ENCODE measurements at regions not wholly inside any gene's neighbourhood (a gene's known extent, or its start where the extent isn't known, plus 50 kb on each side); places are given as distances from the start of the nearest gene placed in this dataset.
"Not testable (repeated sequence)": the region's sequence is repeated elsewhere in the genome, so short reads cannot be mapped to it uniquely, and the experiment has no call there.

DNA sequence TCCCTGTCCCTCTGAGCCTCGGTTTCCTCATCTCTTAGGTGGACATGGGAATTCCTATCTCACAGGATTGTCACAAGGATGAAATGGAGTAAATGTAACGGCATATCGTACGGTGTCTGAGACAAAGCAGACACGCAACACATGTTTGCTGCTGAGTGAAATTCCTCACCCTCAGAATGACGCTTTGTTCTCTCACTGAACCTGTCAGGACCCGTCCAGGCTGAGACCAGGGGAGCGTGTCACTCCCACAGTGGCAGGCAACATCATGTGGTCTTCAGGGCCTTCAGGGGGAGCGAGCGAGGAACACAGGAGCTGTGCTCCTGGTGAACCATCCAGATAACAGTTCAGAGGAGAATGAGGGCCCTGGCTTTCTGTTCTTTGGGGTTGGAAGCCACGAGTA, 74.2 kb downstream of the TOMM20 start:
- Histone ChIP-seq H3K27me3 (ENCODE audit: insufficient read depth, poor library complexity, severe bottlenecking) (no peaks in the 10 kb centered on the region), H3K9me3 (ENCODE audit: severe bottlenecking) (no peaks in the 10 kb centered on the region), H3K36me3 (ENCODE audit: low read depth) (no peaks in the 10 kb centered on the region), H3K4me3 (ENCODE audit: severe bottlenecking) (no peak overlapping the region), H3K4me1 (ENCODE audit: insufficient read depth, poor library complexity, severe bottlenecking) (no peaks in the 10 kb centered on the region), H3K27ac (ENCODE audit: poor library complexity, severe bottlenecking) (no peak overlapping the region)
- DNase-seq (ENCODE audit: low spot score) (no peak), ATAC-seq (ENCODE audit: low read depth) (no peak)
- TF ChIP-seq, protein P1, sequence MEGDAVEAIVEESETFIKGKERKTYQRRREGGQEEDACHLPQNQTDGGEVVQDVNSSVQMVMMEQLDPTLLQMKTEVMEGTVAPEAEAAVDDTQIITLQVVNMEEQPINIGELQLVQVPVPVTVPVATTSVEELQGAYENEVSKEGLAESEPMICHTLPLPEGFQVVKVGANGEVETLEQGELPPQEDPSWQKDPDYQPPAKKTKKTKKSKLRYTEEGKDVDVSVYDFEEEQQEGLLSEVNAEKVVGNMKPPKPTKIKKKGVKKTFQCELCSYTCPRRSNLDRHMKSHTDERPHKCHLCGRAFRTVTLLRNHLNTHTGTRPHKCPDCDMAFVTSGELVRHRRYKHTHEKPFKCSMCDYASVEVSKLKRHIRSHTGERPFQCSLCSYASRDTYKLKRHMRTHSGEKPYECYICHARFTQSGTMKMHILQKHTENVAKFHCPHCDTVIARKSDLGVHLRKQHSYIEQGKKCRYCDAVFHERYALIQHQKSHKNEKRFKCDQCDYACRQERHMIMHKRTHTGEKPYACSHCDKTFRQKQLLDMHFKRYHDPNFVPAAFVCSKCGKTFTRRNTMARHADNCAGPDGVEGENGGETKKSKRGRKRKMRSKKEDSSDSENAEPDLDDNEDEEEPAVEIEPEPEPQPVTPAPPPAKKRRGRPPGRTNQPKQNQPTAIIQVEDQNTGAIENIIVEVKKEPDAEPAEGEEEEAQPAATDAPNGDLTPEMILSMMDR (IDR thresholded peaks at IDR 0.05; ENCODE audit: poor library complexity, severe bottlenecking) = no peak

DNA sequence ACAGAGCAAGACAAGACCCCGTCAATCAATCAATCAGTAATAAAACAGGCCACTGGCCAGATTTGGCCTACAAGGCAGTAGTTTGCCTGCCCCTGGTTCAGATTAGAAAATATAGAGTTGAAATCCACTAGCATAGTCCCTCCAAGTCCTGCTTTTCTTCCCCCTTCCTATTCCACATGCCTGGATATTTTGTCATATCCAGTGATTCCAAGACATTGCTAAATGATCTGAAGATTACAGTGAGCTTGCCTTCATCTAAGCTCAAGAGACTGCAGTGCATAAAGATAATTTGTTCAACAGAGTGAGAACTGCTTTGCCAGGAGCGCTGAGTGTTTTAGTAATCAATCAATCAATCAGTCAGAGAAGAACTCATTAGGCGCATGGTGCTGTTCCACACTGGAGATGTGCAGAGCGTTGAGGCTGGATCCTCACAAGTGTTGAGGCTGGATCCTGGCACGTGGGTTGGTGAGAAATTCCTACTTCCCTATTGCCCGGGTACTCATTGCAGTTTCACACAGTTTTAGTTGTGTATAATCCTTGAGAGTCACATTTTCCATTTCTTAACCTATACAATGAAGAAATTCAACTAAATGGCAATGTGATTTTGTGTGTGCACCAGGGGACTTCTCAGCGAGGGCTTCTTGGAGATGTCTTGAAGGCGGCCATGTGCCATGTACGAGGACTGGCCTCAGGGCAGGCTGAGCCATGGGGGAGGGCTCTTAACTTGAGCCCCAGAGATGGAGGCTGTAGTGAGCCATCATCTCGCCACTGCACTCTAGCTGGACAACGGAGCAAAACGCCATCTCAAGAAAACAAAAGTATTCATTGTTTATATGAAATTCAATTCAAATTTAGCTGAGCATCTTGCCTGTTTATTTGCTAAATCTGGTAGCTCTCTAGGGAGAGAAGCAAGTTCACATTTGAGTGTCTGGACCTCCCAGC, 76.3 kb downstream of the TOMM20 start:
- DNase-seq (ENCODE audit: low spot score) = no peak
- H3K4me1 ChIP-seq (ENCODE audit: insufficient read depth, poor library complexity, severe bottlenecking) = peaks cover 10% of the 10 kb centered on the region
- no peak overlapping the region for H3K4me3 ChIP-seq (ENCODE audit: severe bottlenecking)

DNA sequence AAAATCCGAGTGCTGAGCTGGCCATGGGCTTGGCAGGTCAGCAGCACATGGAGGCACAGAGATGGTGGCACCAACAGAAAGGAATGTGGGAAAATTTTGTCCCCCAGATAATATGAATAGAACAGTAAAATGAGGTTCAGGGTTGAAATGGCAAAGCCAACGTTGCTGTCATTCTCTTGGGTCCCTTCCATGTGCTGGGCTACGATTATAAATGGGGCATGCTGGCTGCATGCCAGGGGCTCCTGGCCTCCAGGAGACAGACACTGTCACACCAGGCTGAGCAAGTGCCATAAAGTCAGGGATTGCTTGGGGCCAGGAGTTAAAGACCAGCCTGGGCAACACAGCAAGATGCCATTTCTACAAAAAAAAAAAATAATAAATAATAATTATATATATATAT, 77.1 kb downstream of the TOMM20 start:
- no peaks in the 10 kb centered on the region for H3K27me3 ChIP-seq (ENCODE audit: insufficient read depth, poor library complexity, severe bottlenecking)
- TF ChIP-seq, protein P1 (IDR thresholded peaks at IDR 0.05; ENCODE audit: poor library complexity, severe bottlenecking) = no peak
- DNase-seq (ENCODE audit: low spot score) (no peak), ATAC-seq (ENCODE audit: low read depth) (no peak)
- H3K9me3 ChIP-seq (ENCODE audit: severe bottlenecking) = no peaks in the 10 kb centered on the region
- H3K27ac ChIP-seq (ENCODE audit: poor library complexity, severe bottlenecking) = no peak overlapping the region
- H3K4me3 ChIP-seq (ENCODE audit: severe bottlenecking) = no peak overlapping the region
- peaks cover 10% of the 10 kb centered on the region for H3K4me1 ChIP-seq (ENCODE audit: insufficient read depth, poor library complexity, severe bottlenecking)
- no peaks in the 10 kb centered on the region for H3K36me3 ChIP-seq (ENCODE audit: low read depth)

More for the DNA sequence above, 76.3 kb downstream of the TOMM20 start:
- Histone ChIP-seq H3K36me3 (ENCODE audit: low read depth) (no peaks in the 10 kb centered on the region), H3K9me3 (ENCODE audit: severe bottlenecking) (no peaks in the 10 kb centered on the region), H3K27ac (ENCODE audit: poor library complexity, severe bottlenecking) (no peak overlapping the region), H3K27me3 (ENCODE audit: insufficient read depth, poor library complexity, severe bottlenecking) (no peaks in the 10 kb centered on the region)
- TF ChIP-seq, protein P1 (IDR thresholded peaks at IDR 0.05; ENCODE audit: poor library complexity, severe bottlenecking) = no peak
- no peak for ATAC-seq (ENCODE audit: low read depth)

DNA sequence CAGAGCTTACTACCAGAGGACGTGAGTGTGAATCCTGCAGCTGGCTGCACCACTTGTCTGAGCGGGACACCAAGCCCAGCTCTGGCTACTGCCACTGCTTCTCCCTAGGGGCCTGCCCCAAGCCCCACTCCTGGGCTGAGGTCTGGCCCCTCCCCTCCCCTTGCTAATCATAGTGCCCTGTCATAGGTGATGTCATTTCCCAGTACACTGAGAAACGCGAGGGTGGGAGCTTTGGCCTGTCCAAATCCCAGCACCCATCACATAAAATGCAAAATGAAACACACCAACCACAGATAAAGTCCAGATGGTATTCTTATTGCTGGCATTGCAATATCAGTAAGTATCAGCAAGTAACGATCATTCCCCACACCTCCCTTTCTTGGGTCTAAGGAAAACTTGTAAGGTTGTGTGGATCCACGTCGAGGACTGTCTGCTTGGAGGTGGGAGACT, 77.7 kb downstream of the TOMM20 start:
- DNase-seq (ENCODE audit: low spot score) (no peak), ATAC-seq (ENCODE audit: low read depth) (no peak)
- H3K36me3 ChIP-seq (ENCODE audit: low read depth) = no peaks in the 10 kb centered on the region
- H3K27ac ChIP-seq (ENCODE audit: poor library complexity, severe bottlenecking) = no peak overlapping the region
- H3K4me3 ChIP-seq (ENCODE audit: severe bottlenecking) = no peak overlapping the region
- no peaks in the 10 kb centered on the region for H3K9me3 ChIP-seq (ENCODE audit: severe bottlenecking)
- H3K27me3 ChIP-seq (ENCODE audit: insufficient read depth, poor library complexity, severe bottlenecking) = no peaks in the 10 kb centered on the region
- H3K4me1 ChIP-seq (ENCODE audit: insufficient read depth, poor library complexity, severe bottlenecking) = peaks cover 10% of the 10 kb centered on the region
- TF ChIP-seq, protein P1 (IDR thresholded peaks at IDR 0.05; ENCODE audit: poor library complexity, severe bottlenecking) = no peak

DNA sequence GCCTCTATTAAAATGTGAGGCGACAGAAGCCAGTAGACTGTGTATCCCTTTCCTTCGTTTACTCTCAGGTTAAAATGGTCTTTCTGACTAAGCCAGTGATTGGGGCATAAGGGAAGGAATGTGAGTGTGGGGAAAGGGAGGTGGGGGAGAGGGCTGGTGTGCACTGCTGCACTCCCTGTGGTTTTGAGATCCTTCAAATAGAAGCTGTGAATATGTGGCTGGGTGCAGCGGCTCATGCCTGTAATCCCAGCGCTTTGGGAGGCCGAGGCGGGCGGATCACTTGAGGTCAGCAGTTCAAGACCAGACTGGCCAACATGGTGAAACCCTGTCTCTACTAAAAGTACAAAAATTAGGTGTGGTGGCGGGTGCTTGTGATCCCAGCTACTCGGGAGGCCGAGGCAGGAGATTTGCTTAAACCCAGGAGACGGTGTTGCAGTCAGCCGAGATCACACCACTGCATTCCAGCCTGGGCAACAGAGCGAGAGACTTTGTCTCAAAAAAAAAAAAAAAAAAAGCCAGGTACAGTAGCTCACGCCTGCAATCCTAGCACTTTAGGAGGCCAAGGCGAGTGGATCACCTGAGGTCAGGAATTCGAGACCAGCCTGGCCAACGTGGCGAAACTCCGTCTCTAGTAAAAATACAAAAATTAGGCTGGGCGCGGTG, 78.8 kb downstream of the TOMM20 start:
- H3K9me3 ChIP-seq (ENCODE audit: severe bottlenecking); ATAC-seq (ENCODE audit: low read depth); H3K4me3 ChIP-seq (ENCODE audit: severe bottlenecking); H3K27ac ChIP-seq (ENCODE audit: poor library complexity, severe bottlenecking); H3K27me3 ChIP-seq (ENCODE audit: insufficient read depth, poor library complexity, severe bottlenecking); H3K36me3 ChIP-seq (ENCODE audit: low read depth); DNase-seq (ENCODE audit: low spot score): not testable (repeated sequence)
- peaks cover 10% of the 10 kb centered on the region for H3K4me1 ChIP-seq (ENCODE audit: insufficient read depth, poor library complexity, severe bottlenecking)
